Activated CD4-positive, alpha-beta T cell treated with anti-CD3 and anti-CD28 coated beads, Interleukin-10, Interleukin-2, amounts not matched to agents 100 ng/mL and 50 ng/mL, durations not matched to agents 16 hours and 8 hours (primary cell): ENCODE measurements at regions not wholly inside any gene's neighbourhood (a gene's known extent, or its start where the extent isn't known, plus 50 kb on each side); places are given as distances from the start of the nearest gene placed in this dataset.

Source experiments
- DNase-seq: peaks from one replicate; pipeline ENCODE4 v3.0.0-alpha.2; 2020

DNA sequence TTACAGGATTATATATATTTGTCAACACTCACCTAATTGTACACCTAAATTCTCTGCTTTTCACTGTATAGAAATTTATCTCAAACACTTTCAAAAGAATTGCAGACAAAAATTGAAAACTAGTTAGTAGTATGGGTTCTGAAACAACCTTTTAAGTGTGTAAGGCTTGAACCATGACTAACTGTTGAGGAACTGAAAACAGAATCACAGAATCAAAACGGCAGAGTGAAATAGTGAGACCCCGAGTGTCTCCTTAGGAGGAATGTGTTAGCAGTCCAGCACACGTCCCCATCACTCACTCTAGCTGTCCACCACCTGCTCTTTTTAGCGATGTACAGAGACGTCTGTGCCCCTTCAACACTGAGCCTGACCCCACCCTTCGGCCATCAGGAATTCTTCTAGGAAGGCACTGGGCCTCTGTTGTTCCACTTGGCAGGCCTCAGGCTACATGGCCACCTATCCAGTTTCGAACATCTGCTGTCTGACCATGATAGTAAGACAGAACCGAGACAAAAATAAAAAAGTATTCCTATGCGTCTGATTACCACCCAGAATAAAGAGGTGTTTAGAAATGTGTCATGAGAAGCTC, 227.4 kb downstream of the C6orf118 start:
- DNase-seq, result no peak

GRCh38 chr6:165077876-165078275, 231.5 kb downstream of the C6orf118 start:
- DNase-seq, result no peak

DNA sequence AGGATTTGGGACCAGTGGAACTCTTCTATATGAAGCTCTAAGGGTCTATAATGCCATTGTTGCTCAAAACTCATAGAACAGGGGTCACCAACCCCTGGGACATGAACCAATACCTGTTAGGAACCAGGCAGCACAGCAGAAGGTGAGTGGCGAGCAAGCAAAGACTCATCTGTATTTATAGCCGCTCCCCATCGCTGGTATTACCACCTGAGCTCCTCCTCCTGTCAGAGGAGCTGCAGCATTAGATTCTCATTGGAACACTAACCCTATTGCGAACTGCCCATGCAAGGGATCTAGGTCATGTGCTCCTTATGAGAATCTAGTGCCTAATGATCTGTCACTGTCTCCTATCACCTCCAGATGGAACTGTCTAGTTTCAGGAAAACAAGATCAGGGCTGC, 237.5 kb downstream of the C6orf118 start:
- DNase-seq, result no peak

DNA sequence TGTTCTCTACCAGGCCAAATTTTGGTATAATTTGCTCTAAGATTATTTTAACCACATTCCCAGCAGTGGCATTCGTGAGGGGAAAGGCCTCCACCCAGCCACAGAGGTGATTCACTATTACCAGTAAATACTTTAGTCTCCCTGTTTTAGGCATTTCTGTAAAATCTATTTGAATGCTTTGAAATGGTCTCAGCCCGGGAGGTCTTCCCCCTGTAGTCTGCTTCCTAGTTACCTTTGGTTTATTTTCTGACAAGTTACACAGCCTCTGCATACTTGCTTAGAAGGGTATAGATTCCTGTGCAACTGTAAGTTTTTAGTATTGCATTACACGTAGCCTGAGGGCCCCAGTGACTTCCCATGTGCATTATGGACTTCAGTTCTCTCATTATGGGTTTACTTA, 248.7 kb downstream of the C6orf118 start:
- no peak for DNase-seq

- DNase-seq, result no peak
Observed at GRCh38 chr6:165059032-165059431, 250.4 kb downstream of the C6orf118 start.

GRCh38 chr6:165056292-165056691, 253.1 kb downstream of the C6orf118 start:
- DNase-seq, result no peak

DNA sequence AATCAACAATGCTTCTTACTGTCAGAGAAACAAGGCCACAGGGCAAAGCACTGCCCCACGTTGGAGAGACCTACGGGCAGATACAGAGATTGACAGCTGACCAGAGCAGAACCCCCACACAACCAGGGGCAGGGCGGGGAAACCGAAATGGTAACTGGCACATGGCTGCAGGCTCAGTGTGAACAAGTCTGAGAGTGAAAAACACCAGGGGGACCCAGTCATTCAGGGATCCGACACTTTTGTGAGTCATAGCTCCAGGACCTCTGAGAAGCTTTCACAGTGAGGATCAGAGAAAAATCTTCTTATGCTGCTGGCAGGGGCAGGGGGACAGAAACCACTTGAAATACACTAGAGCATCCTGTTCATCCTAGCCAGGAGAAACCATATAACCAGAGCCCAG, 254.2 kb downstream of the C6orf118 start:
- peak; percentile 22 for DNase-seq

DNA sequence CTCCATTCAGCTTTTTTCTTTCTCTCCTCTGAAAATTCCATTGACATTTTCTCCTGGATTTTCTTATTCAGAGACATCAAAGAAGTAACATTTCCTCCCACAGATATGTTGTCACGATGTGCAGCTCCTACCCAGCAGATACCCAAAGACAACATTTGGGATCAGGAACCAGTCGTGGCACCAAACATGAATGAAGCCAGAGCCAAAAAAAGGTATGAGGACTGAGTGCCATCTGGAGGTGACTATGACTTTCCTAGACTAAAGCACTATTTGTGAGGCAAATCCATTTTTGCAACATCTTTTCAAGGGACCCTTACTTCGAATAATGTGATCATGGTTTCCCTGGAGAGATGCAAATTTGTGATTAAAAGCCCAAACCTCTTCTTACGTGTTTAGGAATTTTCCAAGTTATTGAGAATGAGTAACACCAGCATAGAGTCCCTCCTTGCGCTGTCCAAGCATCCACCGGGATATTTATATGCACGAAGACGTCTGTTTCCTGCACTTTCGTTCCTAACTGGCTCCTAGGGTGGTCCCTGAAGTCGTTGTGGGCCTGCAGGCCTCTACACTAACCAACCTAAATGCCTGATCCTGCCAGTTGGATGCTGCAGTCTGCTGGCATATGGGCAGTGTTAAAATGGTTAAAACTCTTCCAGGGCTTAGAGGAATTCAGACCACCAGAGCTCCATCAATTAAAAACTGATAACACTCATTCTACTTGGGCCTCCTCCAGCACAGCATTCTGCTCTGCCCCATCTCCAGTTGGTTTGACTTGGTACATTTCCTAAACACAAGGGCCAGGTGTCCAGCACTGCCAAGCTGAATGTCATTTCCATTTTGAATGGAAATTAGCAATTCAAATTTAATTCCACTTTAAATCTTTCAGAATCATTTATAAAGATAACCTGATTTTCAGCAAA, 256.6 kb downstream of the C6orf118 start:
- no peak for DNase-seq

GRCh38 chr6:165049362-165049761, 260.0 kb downstream of the C6orf118 start:
- DNase-seq, result peak; percentile 58

- no peak for DNase-seq
Observed at GRCh38 chr6:165047952-165048351, 261.5 kb downstream of the C6orf118 start.

GRCh38 chr6:165045631-165046030, 263.8 kb downstream of the C6orf118 start:
- DNase-seq, result no peak

DNA sequence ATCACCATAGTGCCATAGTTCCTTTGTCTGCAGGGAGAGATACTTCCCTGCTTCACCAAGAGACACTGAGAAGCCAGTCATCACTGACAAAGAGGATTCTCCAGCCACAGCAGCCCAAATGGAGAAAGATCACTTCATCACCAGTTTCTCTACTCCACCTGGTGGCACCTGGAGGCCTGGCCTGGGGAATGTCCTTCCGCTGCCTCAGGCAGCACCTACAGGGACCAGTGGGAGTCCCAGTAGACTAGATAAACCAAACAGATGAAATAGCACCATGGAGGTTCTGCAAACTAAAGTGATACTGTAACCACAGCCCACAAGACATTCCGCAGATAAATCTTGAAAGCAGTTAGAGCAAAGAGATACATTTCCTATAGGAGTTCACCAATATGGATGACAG, 266.5 kb downstream of the C6orf118 start:
- DNase-seq, result no peak

- DNase-seq, result no peak
Observed at GRCh38 chr6:165040440-165040839, 269.0 kb downstream of the C6orf118 start.

DNA sequence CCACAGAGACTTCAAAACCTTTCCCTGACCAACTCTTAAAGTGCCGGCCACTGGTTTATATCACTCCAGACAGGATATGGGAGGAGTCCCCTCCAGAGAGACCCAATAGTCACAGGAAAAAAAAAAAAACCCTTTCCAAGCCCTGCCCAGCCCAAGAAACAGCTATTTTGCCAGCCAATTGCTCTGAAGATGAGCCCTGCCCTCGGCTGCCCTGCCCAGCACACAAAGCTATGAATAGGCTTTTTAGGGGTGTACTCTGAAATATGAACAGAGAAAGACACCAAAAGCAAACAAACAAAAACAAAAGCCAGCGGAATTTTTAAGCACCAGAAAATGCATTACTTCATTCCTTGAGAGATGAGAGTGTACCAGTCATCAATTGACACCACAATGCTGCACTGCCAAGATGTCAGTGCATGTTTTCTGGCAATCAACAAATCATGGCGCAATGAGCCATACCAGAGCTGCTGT, 275.1 kb downstream of the C6orf118 start:
- no peak for DNase-seq

GRCh38 chr6:165031502-165031901, 277.9 kb downstream of the C6orf118 start:
- no peak for DNase-seq

DNA sequence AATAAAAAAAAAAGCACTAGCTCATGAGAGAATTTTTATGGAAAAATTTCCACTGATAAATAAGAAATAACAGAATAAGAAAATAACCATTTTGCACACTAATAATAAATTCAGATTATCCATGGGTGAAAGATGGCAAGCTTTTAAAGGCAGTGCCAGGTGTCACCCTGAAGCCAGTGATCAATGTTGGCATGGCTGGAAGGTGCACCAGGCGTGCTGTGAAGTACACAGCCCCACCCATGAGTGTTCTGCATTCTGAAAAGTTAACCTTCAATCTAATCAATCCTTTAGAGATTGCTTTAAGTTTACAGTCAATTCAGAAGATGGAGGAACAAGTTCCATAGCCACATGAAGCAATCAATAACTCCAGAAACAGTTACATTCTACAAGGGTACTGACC, 284.4 kb downstream of the C6orf118 start:
- DNase-seq, result no peak

DNA sequence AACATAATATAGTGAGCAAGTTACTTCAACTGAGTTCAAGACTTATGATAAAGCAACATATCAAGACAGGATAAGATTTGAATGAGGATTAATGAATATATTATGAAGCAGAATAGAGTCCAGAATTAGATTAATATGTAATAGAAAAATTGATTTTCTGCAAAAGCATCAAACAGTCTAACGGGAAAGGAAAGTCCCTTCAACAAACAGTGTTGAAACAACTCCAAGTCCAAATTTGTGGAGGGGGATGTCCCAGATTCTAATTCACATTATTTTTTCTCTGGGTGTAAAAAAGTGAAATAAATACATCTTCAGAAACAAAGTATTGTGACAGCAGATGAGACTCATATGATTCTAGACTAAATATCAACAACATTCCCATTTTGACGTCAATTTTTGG, 289.7 kb downstream of the C6orf118 start:
- no peak for DNase-seq

GRCh38 chr6:165015676-165016075, 293.7 kb downstream of the C6orf118 start:
- DNase-seq, result no peak

GRCh38 chr6:165013701-165014100, 295.7 kb downstream of the C6orf118 start:
- DNase-seq, result no peak

GRCh38 chr6:165012183-165012582, 297.2 kb downstream of the C6orf118 start:
- DNase-seq, result no peak

- DNase-seq, result no peak
Observed at GRCh38 chr6:165010556-165011535, 298.6 kb downstream of the C6orf118 start.

GRCh38 chr6:165008971-165009370, 300.4 kb downstream of the C6orf118 start:
- no peak for DNase-seq

DNA sequence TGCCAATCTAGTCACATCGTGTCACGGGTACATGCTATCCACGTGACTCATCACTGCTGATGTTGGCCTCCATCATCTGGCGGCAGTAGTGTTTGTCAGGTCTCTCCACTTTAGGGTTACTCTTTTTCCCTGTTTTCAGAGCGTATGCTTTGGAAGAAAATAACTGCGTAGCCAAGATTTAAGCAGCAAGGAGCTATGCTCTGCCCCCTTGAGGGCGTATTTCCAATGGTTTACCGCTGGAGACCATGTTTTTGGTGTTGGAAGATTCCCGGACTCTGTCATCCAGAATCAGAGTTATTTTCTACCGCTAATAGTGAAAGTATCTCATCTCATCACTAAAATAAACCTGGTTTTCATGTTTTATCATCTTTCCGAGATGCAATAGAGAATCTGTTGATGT, 306.5 kb downstream of the C6orf118 start:
- no peak for DNase-seq
